Neuron (in vitro differentiated cells): ENCODE measurements at regions not wholly inside any gene's neighbourhood (a gene's known extent, or its start where the extent isn't known, plus 50 kb on each side); places are given as distances from the start of the nearest gene placed in this dataset.

Experiments
- H2AFZ ChIP-seq: one replicate; pipeline ENCODE4 v1.6.1; 2013; ENCODE audit warnings: low read depth, mild to moderate bottlenecking, inconsistent platforms, low read length, moderate library complexity
- H3K27me3 ChIP-seq: one replicate; pipeline ENCODE4 v1.6.1; 2013; ENCODE audit warnings: low read length; ENCODE audit not compliant: insufficient read depth
- H3K36me3 ChIP-seq: one replicate; pipeline ENCODE4 v1.6.1; 2013; ENCODE audit warnings: low read length; ENCODE audit not compliant: insufficient read depth
- H3K4me1 ChIP-seq: one replicate; pipeline ENCODE4 v1.6.1; 2013; ENCODE audit warnings: low read length; ENCODE audit not compliant: insufficient read depth
- H3K4me3 ChIP-seq: 2 replicates; pipeline ENCODE4 v1.5.1; 2013; ENCODE audit warnings: mild to moderate bottlenecking, low read length, moderate library complexity
- H3K9me3 ChIP-seq: one replicate; pipeline ENCODE4 v1.6.1; 2013; ENCODE audit warnings: low read length

GRCh38 chr2:139769633-139770032 is 989.4 kb upstream of the NXPH2 start:
- Histone ChIP-seq H3K4me1 (no peaks in the 10 kb centered on the region), H3K36me3 (no peaks in the 10 kb centered on the region), H3K27me3 (no peaks in the 10 kb centered on the region), H3K4me3 (no peak overlapping the region), H2AFZ (no peak overlapping the region), H3K9me3 (no peaks in the 10 kb centered on the region)

- Histone ChIP-seq H3K4me3 (no peak overlapping the region), H3K9me3 (no peaks in the 10 kb centered on the region), H3K4me1 (no peaks in the 10 kb centered on the region), H3K36me3 (no peaks in the 10 kb centered on the region), H2AFZ (no peak overlapping the region), H3K27me3 (no peaks in the 10 kb centered on the region)
These were observed 983.5 kb upstream of the NXPH2 start for GRCh38 chr2:139763705-139764104.

- no peaks in the 10 kb centered on the region for H3K4me1 ChIP-seq
- no peaks in the 10 kb centered on the region for H3K9me3 ChIP-seq
- H2AFZ ChIP-seq: no peak overlapping the region
- no peaks in the 10 kb centered on the region for H3K27me3 ChIP-seq
- H3K36me3 ChIP-seq: no peaks in the 10 kb centered on the region
- no peak overlapping the region for H3K4me3 ChIP-seq
These were observed 978.9 kb upstream of the NXPH2 start for GRCh38 chr2:139759000-139759505.

- no peaks in the 10 kb centered on the region for H3K4me1 ChIP-seq
- H3K9me3 ChIP-seq: no peaks in the 10 kb centered on the region
- no peaks in the 10 kb centered on the region for H3K27me3 ChIP-seq
- no peak overlapping the region for H2AFZ ChIP-seq
- no peaks in the 10 kb centered on the region for H3K36me3 ChIP-seq
- no peak overlapping the region for H3K4me3 ChIP-seq
These were observed 966.7 kb upstream of the NXPH2 start for GRCh38 chr2:139746901-139747300.

DNA sequence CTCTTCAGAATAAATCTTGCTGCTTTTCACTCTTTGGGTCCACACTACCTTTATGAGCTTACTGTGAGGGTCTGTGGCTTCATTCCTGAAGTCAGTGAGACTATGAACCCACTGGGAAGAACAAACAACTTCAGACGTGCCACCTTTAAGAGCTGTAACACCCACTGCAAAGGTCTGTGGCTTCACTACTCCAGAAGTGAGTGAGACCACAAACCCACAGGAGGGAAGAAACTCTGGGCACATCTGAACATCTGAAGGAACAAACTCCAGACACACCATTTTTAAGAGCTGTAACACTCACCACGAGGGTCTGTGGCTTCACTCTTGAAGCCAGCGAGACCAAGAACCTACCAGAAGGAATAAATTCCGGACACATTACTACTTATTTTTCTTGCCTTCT is 964.1 kb upstream of the NXPH2 start:
- Histone ChIP-seq H3K9me3 (no peaks in the 10 kb centered on the region), H3K4me1 (no peaks in the 10 kb centered on the region), H2AFZ (no peak overlapping the region), H3K27me3 (no peaks in the 10 kb centered on the region), H3K36me3 (no peaks in the 10 kb centered on the region), H3K4me3 (no peak overlapping the region)

DNA sequence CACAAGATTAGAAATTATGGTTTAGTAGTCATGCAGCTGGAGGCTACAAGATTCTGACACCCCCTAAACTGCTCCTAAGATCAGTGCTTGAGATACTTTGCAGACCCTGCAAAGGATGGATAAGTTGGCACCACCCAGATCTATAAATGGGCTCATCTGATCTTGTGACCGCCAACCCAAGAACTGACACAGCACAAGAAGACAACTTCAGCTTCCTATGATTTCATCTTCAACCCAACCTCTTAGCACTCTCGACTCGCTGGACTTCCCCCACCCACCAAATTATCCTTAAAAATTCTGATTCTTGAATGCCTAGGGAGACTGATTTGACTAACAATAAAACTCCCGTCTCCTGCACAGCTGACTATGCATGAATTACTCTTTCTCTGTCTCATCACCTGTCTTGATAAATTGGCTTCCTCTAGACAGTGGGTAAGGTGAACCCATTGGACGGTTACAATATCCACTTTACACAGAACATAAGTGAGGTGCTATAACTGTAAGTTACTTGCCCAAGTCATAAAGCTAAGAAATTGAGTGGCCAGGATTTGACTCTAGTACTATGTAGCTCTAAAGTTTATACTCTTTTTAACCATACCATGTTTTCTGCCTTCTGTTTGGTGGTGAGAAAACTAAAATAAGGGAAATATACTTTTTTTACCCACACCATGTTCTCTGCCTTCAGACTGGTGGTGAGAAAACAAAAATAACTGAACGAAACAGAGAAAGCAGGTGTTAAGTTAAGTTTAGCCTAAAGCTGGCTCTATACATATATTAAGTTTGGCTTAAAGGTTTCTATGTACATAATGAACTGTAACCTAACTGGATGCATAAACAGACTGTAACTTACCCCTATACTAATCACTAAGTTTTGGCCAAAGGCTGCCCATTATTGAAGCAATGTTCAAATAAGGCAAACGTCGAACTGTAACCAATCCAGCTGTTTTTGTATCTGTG is 962.3 kb upstream of the NXPH2 start:
- H3K9me3 ChIP-seq: no peaks in the 10 kb centered on the region
- no peaks in the 10 kb centered on the region for H3K27me3 ChIP-seq
- H3K36me3 ChIP-seq: no peaks in the 10 kb centered on the region
- H3K4me3 ChIP-seq: no peak overlapping the region
- no peak overlapping the region for H2AFZ ChIP-seq
- H3K4me1 ChIP-seq: no peaks in the 10 kb centered on the region

- H2AFZ ChIP-seq: no peak overlapping the region
- H3K36me3 ChIP-seq: no peaks in the 10 kb centered on the region
- no peak overlapping the region for H3K4me3 ChIP-seq
- no peaks in the 10 kb centered on the region for H3K27me3 ChIP-seq
- H3K4me1 ChIP-seq: no peaks in the 10 kb centered on the region
- no peaks in the 10 kb centered on the region for H3K9me3 ChIP-seq
These were observed 957.5 kb upstream of the NXPH2 start for GRCh38 chr2:139737659-139738058.

- Histone ChIP-seq H3K4me1 (no peaks in the 10 kb centered on the region), H3K36me3 (no peaks in the 10 kb centered on the region), H3K9me3 (no peaks in the 10 kb centered on the region), H3K27me3 (no peaks in the 10 kb centered on the region), H2AFZ (no peak overlapping the region), H3K4me3 (no peak overlapping the region)
These were observed 950.0 kb upstream of the NXPH2 start for GRCh38 chr2:139730197-139730596.

GRCh38 chr2:139721411-139721995 is 941.3 kb upstream of the NXPH2 start:
- Histone ChIP-seq H3K9me3 (no peaks in the 10 kb centered on the region), H2AFZ (no peak overlapping the region), H3K27me3 (no peaks in the 10 kb centered on the region)

DNA sequence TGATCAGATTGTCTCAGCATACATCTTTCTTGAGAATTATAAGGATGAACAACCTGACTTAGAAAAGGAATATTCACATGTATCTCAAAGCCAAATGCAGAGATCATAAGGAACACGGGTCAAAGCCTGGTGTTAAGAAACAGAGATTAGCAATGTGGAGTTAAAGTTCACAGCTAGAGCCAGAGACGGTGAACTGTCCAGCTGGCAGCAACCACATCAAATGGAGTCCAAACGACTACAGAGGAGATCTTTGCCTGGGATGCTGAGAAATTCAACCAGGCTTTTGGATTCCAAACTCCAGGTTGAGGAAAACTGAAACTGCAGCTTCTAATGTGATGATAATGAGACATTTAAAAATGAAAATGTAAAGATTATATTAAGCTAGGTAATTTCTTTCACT is 939.9 kb upstream of the NXPH2 start:
- Histone ChIP-seq H3K9me3 (no peaks in the 10 kb centered on the region), H3K4me1 (no peaks in the 10 kb centered on the region), H2AFZ (no peak overlapping the region), H3K4me3 (no peak overlapping the region), H3K27me3 (no peaks in the 10 kb centered on the region), H3K36me3 (no peaks in the 10 kb centered on the region)

More at GRCh38 chr2:139721411-139721995, 941.3 kb upstream of the NXPH2 start:
- Histone ChIP-seq H3K36me3 (no peaks in the 10 kb centered on the region), H3K4me3 (no peak overlapping the region), H3K4me1 (no peaks in the 10 kb centered on the region)

DNA sequence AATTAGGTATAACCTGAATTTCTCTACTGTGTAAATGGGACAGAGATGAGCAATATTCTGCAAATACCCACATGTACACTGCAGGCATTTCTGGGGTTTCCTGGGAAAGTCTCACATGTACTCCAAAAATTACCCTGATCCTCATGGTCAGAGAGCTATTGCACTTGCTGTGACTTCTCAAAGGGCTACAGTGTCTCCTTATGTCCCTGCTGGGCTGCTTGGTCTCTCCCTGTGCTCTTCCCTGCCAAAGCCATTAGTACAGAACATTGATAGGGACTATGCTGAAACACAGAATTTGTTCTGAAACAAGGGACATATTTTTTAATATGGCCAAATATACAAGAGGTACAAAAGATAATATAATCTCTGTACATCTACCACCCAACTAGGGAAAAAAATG is 924.4 kb upstream of the NXPH2 start:
- no peaks in the 10 kb centered on the region for H3K9me3 ChIP-seq
- H2AFZ ChIP-seq: no peak overlapping the region
- H3K4me1 ChIP-seq: no peaks in the 10 kb centered on the region

GRCh38 chr2:139694327-139694726 is 914.1 kb upstream of the NXPH2 start:
- Histone ChIP-seq H3K4me3 (no peak overlapping the region), H3K27me3 (no peaks in the 10 kb centered on the region), H3K4me1 (no peaks in the 10 kb centered on the region), H3K36me3 (no peaks in the 10 kb centered on the region), H3K9me3 (no peaks in the 10 kb centered on the region), H2AFZ (no peak overlapping the region)

More for the DNA sequence above, 924.4 kb upstream of the NXPH2 start:
- H3K36me3 ChIP-seq: no peaks in the 10 kb centered on the region
- no peak overlapping the region for H3K4me3 ChIP-seq
- no peaks in the 10 kb centered on the region for H3K27me3 ChIP-seq

GRCh38 chr2:139686205-139686604 is 906.0 kb upstream of the NXPH2 start:
- H3K4me1 ChIP-seq: no peaks in the 10 kb centered on the region

More at GRCh38 chr2:139686205-139686604, 906.0 kb upstream of the NXPH2 start:
- Histone ChIP-seq H3K36me3 (no peaks in the 10 kb centered on the region), H2AFZ (no peak overlapping the region), H3K27me3 (no peaks in the 10 kb centered on the region), H3K4me3 (no peak overlapping the region), H3K9me3 (no peaks in the 10 kb centered on the region)
